MM.1S (cell line): ENCODE measurements at regions not wholly inside any gene's neighbourhood (a gene's known extent, or its start where the extent isn't known, plus 50 kb on each side); places are given as distances from the start of the nearest gene placed in this dataset.

ENCODE experiments used
- DNase-seq: peaks from one replicate; pipeline ENCODE4 v3.0.0-alpha.2; 2015
- H2AFZ ChIP-seq: fragments of 300-600 bp; sonication (generic); 2 replicates; pipeline ENCODE4 v1.6.0; 2016; ENCODE audit warnings: antibody characterized with exemption, low read length
- H3F3A ChIP-seq: fragments of 300-600 bp; sonication (generic); 2 replicates; pipeline ENCODE4 v1.6.1; 2016; ENCODE audit warnings: mild to moderate bottlenecking, antibody characterized with exemption, low read length, moderate library complexity, mixed read lengths; ENCODE audit not compliant: insufficient read depth
- H3K27ac ChIP-seq: fragments of 300-600 bp; sonication (generic); 2 replicates; pipeline ENCODE4 v1.5.1; 2016; ENCODE audit warnings: mild to moderate bottlenecking, low read length
- H3K27me3 ChIP-seq: fragments of 300-600 bp; sonication (generic); replicated peaks from 2 replicates; pipeline ENCODE4 v1.6.0; 2016; ENCODE audit warnings: low read length; ENCODE audit not compliant: insufficient read depth
- H3K36me3 ChIP-seq: fragments of 300-600 bp; sonication (generic); replicated peaks from 2 replicates; pipeline ENCODE4 v1.6.1; 2016; ENCODE audit warnings: mild to moderate bottlenecking, low read length, mixed read lengths; ENCODE audit not compliant: insufficient read depth
- H3K4me1 ChIP-seq: fragments of 300-600 bp; sonication (generic); 2 replicates; pipeline ENCODE4 v1.6.1; 2016; ENCODE audit warnings: low read length, mixed read lengths
- H3K4me2 ChIP-seq: fragments of 300-600 bp; sonication (generic); 2 replicates; pipeline ENCODE4 v1.6.0; 2016; ENCODE audit warnings: low read depth, low read length
- H3K4me3 ChIP-seq: fragments of 300-600 bp; sonication (generic); 2 replicates; pipeline ENCODE4 v1.5.1; 2016; ENCODE audit warnings: low read length, mixed read lengths
- H3K79me2 ChIP-seq: fragments of 300-600 bp; sonication (generic); 2 replicates; pipeline ENCODE4 v1.6.1; 2016; ENCODE audit warnings: mixed run types, low read length, mixed read lengths
- H3K9ac ChIP-seq: fragments of 300-600 bp; sonication (generic); 2 replicates; pipeline ENCODE4 v1.6.1; 2016; ENCODE audit warnings: low read length, mixed read lengths
- H3K9me2 ChIP-seq: fragments of 300-600 bp; sonication (generic); replicated peaks from 2 replicates; pipeline ENCODE4 v1.6.1; 2016; ENCODE audit warnings: mild to moderate bottlenecking, low read length, mixed read lengths; ENCODE audit not compliant: insufficient read depth
- H3K9me3 ChIP-seq: fragments of 300-600 bp; sonication (generic); replicated peaks from 2 replicates; pipeline ENCODE4 v1.6.1; 2016; ENCODE audit warnings: mild to moderate bottlenecking, low read length, mixed read lengths; ENCODE audit not compliant: insufficient read depth
- H4K20me1 ChIP-seq: fragments of 300-600 bp; sonication (generic); 2 replicates; pipeline ENCODE4 v1.6.1; 2016; ENCODE audit warnings: mild to moderate bottlenecking, low read length, moderate library complexity, mixed read lengths; ENCODE audit not compliant: insufficient read depth
- CTCF ChIP-seq: fragments of 300-600 bp; sonication (generic); IDR thresholded peaks from 2 replicates; pipeline ENCODE4 v1.5.1; 2016; ENCODE audit warnings: antibody characterized with exemption, low read length, mixed read lengths
- EZH2 ChIP-seq: fragments of 300-600 bp; sonication (generic); optimal IDR thresholded peaks from 2 replicates; pipeline ENCODE3; 2017; ENCODE audit warnings: low read depth, mild to moderate bottlenecking, antibody characterized with exemption, low read length, mixed read lengths
- EZH2phosphoT487 ChIP-seq: fragments of 300-600 bp; sonication (generic); IDR thresholded peaks from 2 replicates; pipeline ENCODE4 v1.6.1; 2018; ENCODE audit warnings: antibody characterized with exemption, low read length

DNA sequence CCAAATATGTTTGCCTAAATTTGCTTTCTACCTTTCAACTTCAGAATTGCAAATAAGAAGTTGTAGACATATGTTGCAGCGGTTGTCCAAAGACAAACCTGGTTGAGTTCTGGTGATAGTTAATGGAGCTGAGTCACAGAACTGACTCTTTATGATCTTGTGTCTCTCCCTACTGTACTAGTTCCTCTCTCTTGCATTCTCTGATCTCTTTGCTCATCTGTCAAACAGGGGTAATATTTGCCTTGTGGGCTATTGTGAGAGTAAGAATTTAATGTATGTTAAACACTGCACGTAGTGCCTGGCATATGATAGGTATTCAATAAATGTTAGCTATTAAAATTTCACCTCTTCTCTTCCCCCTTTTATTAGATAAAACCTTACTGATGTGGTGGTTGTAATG is 283.5 kb upstream of the RGS6 start:
- DNase-seq = no peak
- H4K20me1 ChIP-seq = no peaks in the 10 kb centered on the region
- H3K79me2 ChIP-seq = no peaks in the 10 kb centered on the region
- H3K4me2 ChIP-seq = no peak overlapping the region
- no peaks in the 10 kb centered on the region for H3K4me1 ChIP-seq
- H3K36me3 ChIP-seq = no peaks in the 10 kb centered on the region
- H2AFZ ChIP-seq = no peak overlapping the region
- no peak overlapping the region for H3K9ac ChIP-seq
- TF ChIP-seq EZH2 = no peak
- no peaks in the 10 kb centered on the region for H3F3A ChIP-seq
- no peaks in the 10 kb centered on the region for H3K9me2 ChIP-seq
- no peak overlapping the region for H3K27ac ChIP-seq
- H3K27me3 ChIP-seq = no peaks in the 10 kb centered on the region
- no peaks in the 10 kb centered on the region for H3K9me3 ChIP-seq
- H3K4me3 ChIP-seq = no peak overlapping the region

DNA sequence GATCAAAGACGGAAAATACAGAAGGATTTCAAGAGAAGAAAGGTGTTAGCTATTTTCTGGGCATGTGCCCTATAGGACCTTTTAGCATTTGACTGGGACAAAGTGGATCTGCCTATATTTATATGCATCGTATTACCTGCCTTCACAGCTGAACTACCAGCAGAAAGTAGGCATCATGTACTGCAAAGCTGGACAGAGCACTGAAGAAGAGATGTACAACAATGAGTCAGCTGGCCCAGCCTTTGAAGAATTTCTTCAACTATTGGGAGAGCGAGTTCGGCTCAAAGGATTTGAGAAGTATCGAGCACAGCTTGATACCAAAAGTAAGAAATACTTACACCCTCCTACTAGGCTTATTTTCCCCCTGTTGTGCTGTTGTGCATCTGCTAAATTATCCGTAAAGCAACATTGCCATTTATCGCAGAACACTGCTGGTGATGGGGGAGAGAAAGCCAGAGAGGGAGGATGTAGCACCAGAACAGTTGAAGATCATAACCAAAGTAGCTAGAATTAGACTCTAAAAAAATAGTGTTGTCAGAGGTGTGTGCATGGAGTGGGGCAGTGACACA is 282.0 kb upstream of the RGS6 start:
- no peak overlapping the region for H3K4me2 ChIP-seq
- no peaks in the 10 kb centered on the region for H3F3A ChIP-seq
- H3K9me2 ChIP-seq = no peaks in the 10 kb centered on the region
- H2AFZ ChIP-seq = no peak overlapping the region
- no peak for DNase-seq
- H3K9ac ChIP-seq = no peak overlapping the region
- H3K4me1 ChIP-seq = no peaks in the 10 kb centered on the region
- TF ChIP-seq EZH2 (no peak), CTCF (no peak), EZH2phosphoT487 (no peak)
- no peaks in the 10 kb centered on the region for H4K20me1 ChIP-seq
- H3K27ac ChIP-seq = no peak overlapping the region
- H3K4me3 ChIP-seq = no peak overlapping the region
- H3K79me2 ChIP-seq = no peaks in the 10 kb centered on the region
- no peaks in the 10 kb centered on the region for H3K36me3 ChIP-seq
- H3K27me3 ChIP-seq = no peaks in the 10 kb centered on the region
- H3K9me3 ChIP-seq = no peaks in the 10 kb centered on the region

DNA sequence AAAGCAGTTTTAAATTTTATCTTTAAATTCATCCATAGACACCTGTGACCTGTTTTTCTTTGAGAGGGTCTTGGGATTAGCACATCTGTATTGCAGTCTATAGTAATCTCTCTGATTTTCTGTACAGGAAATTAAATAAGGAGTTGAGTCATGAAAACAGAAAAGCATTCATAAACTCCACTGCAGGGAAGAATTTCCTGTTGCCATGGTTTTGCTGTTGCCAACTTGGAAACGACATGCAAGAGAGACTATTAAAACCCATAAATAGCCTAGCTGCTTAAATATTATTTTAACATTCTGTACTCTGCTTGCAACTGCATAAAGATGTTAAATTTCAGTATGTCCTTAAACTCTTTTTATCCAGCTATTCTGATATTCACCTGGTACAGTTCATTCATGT is 281.0 kb upstream of the RGS6 start:
- Histone ChIP-seq H3K9me3 (no peaks in the 10 kb centered on the region), H3K4me1 (no peaks in the 10 kb centered on the region), H3K79me2 (no peaks in the 10 kb centered on the region), H3K36me3 (no peaks in the 10 kb centered on the region), H3F3A (no peaks in the 10 kb centered on the region), H3K9ac (no peak overlapping the region), H3K9me2 (no peaks in the 10 kb centered on the region), H3K4me2 (no peak overlapping the region), H3K27me3 (no peaks in the 10 kb centered on the region), H3K4me3 (no peak overlapping the region), H3K27ac (no peak overlapping the region), H2AFZ (no peak overlapping the region), H4K20me1 (no peaks in the 10 kb centered on the region)
- DNase-seq = no peak
- TF ChIP-seq EZH2phosphoT487 (no peak), CTCF (no peak), EZH2 (no peak)

DNA sequence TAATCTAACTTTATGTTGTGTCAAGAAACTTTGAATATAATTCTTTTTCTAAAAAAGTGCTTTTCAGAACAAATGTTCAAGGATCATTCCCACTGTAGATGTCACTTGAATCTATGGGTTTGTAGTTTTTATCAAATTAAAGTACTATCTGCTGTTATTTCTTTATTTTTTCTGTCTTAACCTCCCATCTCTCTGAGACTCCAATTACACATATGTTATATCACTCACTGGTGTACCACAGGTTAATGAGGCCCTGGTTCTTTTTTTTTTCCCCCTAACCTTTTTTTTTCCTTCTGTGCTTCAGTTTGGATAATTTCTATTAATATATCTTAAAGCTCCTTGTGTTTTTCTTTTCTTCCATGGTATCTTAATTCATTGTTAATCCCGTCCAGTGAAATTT is 279.9 kb upstream of the RGS6 start:
- DNase-seq = no peak
- H2AFZ ChIP-seq = no peak overlapping the region
- no peaks in the 10 kb centered on the region for H3K79me2 ChIP-seq
- no peaks in the 10 kb centered on the region for H3K36me3 ChIP-seq
- H3K9me3 ChIP-seq = no peaks in the 10 kb centered on the region
- H3K4me1 ChIP-seq = no peaks in the 10 kb centered on the region
- no peaks in the 10 kb centered on the region for H3K9me2 ChIP-seq
- no peak overlapping the region for H3K9ac ChIP-seq
- no peaks in the 10 kb centered on the region for H3K27me3 ChIP-seq
- TF ChIP-seq CTCF (no peak), EZH2 (no peak), EZH2phosphoT487 (no peak)
- H3K4me2 ChIP-seq = no peak overlapping the region
- no peaks in the 10 kb centered on the region for H4K20me1 ChIP-seq
- no peak overlapping the region for H3K4me3 ChIP-seq
- H3F3A ChIP-seq = no peaks in the 10 kb centered on the region
- H3K27ac ChIP-seq = no peak overlapping the region
